Hepatic stellate cell (primary cell): ENCODE measurements at regions not wholly inside any gene's neighbourhood (a gene's known extent, or its start where the extent isn't known, plus 50 kb on each side); places are given as distances from the start of the nearest gene placed in this dataset.
"Not testable (repeated sequence)": the region's sequence is repeated elsewhere in the genome, so short reads cannot be mapped to it uniquely, and the experiment has no call there.

Experiments used
- DNase-seq: peaks from one replicate; pipeline ENCODE4 v3.0.0; 2011; ENCODE audit warnings: low spot score

DNA sequence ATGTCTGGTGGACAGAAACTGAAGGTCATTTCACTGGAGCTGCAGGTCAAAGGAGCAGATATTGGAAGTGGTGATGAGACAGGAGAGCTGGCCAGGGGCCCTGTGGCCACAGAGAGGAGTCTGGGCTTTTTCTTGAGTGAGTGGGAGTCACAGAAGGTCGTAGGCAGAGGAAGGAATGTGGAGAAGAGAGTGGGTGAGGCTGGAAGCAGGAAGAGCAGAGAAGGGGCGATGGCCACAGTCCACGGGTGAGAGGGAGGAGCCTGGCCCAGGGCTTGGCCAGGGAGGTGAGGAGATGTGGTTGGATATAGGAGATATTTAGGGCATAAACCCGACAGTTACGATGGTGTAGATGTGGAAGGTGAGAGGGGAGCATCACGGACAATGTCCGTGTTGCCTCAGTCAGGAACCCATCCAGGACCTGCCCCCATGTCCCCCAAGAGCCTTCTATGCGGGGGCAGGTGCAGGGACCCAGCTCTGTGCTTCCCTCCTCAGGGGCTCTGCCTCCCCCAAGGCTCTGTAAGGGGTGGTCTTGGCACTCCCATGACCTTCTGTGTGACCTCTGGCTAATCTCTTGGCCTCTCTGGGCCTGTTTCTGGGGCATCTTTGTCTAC lies 150.5 kb upstream of the PTPN1 start:
- DNase-seq = no peak

DNA sequence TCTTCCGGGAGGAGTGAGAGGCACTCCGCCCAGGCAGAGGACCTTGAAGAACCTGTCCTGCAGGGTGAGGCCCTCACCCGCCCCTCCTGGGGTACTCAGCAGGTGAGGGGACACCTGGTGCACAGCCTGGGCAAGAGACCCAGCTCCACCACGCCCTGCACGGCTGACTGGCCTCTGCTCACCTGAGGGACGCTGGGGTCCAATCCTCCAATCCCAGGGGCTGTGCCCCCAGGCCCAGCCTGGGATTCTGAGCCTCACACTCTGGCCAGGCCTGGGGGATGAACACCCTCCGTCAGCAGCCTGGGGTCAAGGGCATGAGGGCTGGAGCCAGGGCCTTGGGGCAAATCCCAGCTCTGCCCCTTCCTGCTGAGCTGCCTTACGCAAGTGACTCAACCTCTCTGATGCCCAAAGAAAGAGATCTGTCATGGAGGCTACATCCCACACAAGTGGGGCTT lies 149.9 kb upstream of the PTPN1 start:
- no peak for DNase-seq

- no peak for DNase-seq
Measured at GRCh38 chr20:50360921-50361320, 149.3 kb upstream of the PTPN1 start.

DNA sequence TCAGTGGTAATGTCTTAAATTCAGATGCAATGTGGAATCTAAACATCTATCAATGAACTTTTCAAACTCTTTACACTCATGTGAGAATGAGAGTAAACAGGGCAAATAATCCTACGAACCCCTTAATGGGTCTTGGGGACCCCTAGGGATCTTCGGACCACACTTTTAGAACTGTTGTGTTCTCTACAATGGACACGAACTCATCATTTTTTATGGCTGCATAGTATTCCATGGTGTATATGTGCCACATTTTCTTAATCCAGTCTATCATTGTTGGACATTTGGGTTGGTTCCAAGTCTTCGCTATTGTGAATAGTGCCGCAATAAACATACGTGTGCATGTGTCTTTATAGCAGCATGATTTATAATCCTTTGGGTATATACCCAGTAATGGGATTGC lies 148.0 kb upstream of the PTPN1 start:
- DNase-seq = not testable (repeated sequence)

GRCh38 chr20:50363027-50363426 lies 147.2 kb upstream of the PTPN1 start:
- no peak for DNase-seq

DNA sequence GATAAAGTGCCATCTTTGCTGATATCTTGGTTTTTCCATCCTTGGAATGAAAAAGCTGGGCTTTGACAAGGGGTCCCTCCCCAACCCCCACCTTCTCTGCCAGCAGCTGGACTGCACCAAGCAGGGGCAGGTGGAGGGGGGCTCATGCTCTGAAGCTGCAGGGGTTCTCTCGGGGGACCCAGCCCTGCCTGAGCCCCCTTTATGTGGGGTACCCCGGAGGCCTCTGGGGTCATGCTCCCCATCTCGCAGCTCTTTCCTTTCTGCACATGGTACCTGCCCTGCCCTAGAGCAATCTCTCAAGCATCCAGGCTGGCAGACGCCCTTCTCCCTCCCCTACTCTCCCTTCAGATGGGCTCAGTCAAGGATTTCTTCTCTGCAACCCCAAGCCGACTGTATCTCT lies 146.7 kb upstream of the PTPN1 start:
- DNase-seq = no peak

GRCh38 chr20:50364542-50364941 lies 145.6 kb upstream of the PTPN1 start:
- no peak for DNase-seq

GRCh38 chr20:50366270-50367103 lies 143.7 kb upstream of the PTPN1 start:
- no peak for DNase-seq

DNA sequence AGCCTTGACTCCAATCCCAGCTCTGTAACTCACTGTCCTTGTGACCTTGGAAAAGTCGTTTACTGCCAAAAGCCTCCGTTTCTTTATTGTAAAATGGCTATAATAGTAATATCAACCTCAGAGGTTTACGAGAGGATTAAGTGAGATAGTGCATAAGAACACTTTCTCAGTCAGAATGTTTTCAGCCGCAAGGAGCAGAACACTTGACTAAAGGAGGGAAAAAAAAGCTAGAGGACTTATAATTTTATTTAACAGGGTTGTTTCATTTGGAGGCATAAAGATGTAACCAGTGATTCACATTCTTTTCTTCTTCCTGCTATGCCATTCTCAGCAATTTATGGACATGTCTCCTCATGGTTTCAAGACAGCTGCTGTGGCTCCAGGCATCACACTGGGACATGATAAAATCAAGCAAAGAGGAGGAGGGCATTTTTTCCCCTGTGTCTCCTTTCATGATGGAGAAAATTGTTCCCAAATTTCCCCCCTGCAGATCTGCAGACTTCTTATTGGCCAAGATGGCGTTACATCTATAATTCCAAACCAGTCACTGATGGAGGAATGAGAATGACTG lies 143.0 kb upstream of the PTPN1 start:
- no peak for DNase-seq

DNA sequence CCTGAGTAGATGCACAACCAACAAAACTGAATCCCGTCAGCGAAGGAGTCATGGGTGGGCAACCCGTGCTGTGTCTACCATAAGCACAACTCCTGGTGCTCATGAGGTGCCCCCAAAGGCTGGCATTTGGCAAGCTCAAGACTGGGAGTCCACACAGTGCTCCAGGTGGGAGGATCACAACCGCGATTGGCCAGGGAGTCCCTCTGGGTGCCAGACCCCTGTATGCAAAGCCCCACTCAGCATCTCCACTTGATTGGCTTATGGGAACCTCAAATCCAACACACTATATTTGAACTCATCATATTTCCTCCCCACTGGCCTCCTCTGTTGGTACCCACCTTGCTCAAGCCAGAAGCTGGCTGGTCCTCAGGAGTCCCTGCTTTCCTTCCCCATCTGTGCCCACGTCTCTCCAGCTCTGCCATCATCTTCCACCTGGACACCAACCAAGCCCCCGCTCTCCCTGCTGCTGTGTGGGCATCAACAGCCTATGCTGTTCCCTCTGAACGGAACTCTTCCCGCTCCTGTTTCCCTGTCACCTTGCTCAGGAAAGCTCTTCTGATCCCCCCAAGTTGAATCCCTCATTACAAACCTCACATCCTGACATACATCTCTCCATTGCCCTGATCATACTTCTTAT lies 142.3 kb upstream of the PTPN1 start:
- no peak for DNase-seq

DNA sequence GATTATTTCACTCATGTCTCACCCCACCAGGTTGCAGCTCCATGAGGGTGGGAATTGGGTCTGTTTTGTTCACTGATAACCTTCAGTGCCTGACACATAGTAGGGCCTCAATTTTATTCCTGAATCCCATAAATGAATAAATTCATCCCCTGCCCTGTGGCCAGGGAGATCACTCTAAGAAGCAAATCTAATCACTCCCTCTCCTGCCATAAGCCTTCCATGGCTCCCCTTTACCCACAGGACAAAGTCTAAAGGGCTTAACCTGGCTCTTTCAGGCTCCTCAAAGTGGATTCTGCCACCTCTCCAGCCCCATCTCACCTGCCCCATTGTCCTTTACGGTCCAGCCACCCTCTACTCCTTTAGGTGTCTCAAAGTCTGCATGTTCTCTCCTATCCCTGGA lies 141.8 kb upstream of the PTPN1 start:
- DNase-seq = no peak

- peak; percentile 37 for DNase-seq
Measured at GRCh38 chr20:50368813-50369224, 141.4 kb upstream of the PTPN1 start.

DNA sequence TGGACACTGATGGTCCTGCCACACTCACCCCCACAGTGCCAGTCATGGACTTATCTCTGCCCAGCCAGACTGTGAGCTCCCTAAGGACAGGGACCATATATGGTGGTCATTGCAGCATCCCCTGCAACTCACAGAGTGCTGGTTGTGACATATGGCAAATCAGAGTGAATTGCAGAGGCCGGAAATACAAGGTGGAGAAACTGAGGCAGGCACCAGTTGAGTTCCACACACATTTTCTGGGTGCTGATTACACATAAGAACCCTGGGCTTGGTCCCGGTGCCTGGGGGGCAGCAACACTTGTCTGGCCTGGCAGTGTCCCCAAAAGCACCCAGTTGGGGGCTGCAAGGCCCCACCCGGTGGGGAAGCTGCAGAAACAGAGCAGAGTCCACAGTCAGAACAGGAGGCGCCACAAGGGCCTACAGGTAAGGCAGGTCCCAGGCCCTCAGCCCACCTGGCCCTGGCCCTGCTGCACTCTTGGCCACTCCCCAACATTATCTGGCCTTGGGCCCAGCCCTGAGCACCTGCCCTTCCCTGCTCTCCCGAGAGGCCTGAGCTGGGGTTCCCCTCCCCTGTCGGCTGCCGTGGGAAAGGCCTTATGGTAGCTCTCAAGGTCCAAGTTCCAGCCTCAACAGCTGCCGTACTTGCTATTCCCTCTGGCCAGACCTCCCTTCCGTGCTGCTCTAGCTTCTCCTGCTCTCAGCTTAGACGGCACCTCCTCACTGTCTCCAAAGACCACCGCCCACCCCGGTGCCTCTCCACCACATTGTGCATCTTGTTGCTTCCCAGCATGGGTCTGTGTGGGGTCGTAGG lies 140.8 kb upstream of the PTPN1 start:
- DNase-seq = no peak

GRCh38 chr20:50370036-50370566 lies 140.1 kb upstream of the PTPN1 start:
- no peak for DNase-seq

DNA sequence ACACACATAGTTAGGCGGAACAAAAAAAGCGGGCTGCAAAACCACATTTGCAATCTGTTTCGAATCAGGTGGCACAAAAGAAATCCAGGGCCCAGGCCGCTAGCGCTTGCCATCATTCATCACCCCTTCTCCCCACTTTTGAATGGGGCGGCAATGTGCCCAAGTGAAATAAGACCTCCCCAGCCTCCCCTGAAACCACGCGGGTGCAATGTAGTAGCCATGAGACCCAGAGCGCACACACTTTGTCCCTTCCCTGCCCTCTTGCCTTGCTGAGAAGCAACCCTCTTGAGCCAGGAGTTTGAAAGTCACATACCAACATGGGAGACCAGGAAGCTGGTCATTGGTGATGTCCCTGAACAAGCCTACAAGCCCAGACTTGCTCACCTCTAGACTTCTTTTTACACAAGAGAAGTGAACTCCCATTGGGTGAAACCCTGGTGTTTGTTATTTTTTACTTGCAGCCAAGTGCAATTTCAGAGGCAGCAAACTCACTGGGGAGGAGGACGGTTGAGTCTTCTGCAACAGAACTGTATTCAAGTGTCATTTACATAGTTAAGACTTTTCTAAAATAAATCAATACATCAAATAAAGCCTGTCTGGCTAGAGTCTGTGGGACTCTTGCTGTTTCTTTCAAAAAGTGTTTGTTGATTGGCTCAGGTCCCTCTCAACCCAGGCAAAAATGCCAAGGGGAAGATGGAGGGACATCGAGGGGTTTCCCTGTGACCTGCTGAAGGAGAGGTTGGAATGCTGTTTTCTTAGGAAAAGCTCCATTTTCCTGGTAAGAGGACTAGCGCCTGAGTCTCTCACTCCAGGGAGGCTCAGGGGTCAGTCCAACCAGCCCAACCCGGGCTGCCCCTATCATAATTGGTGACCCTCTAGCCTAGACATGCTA lies 138.1 kb upstream of the PTPN1 start:
- DNase-seq = no peak

GRCh38 chr20:50372770-50373088 lies 137.5 kb upstream of the PTPN1 start:
- no peak for DNase-seq

GRCh38 chr20:50373674-50374286 lies 136.4 kb upstream of the PTPN1 start:
- no peak for DNase-seq

DNA sequence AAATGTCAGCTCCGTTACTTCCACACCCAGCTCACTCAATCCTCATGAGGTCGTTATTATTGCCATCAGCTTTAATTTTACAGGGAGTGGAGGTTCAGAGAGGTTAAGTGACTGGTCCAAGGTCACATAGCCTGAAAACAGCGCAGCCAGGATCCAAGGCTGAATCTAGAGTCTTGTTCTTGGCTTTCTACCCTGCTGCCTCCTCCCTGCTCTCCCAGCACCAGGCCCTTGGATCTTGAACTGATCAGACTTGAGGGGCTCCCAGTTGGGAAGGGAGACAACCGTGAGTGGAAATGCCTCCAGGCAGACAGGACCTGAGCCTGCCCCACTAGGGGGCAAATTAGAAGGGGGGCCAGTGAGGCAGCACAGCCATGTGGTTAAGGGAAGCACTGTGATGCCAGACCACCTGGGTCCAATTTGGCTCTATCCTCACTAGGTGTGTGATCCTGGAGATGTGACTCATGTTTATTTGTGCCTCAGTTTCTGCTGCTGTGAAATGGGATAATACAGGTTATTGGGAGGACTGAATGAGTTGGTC lies 135.6 kb upstream of the PTPN1 start:
- no peak for DNase-seq

GRCh38 chr20:50376179-50376887 lies 133.8 kb upstream of the PTPN1 start:
- DNase-seq = no peak
